Fibroblast of skin of back (primary cell): ENCODE measurements at regions not wholly inside any gene's neighbourhood (a gene's known extent, or its start where the extent isn't known, plus 50 kb on each side); places are given as distances from the start of the nearest gene placed in this dataset.
"Not testable (repeated sequence)": the region's sequence is repeated elsewhere in the genome, so short reads cannot be mapped to it uniquely, and the experiment has no call there.

Experiments used
- DNase-seq: peaks from one replicate; pipeline ENCODE4 v3.0.0-alpha.2; 2013

GRCh38 chr13:64753233-64754000, 2476.7 kb downstream of the PCDH9 start:
- peak; percentile 3 for DNase-seq

- no peak for DNase-seq
These were observed 2480.8 kb downstream of the PCDH9 start for GRCh38 chr13:64749301-64749700.

GRCh38 chr13:64746845-64747244, 2483.3 kb downstream of the PCDH9 start:
- no peak for DNase-seq

- DNase-seq, result no peak
These were observed 2489.6 kb downstream of the PCDH9 start for GRCh38 chr13:64740493-64740892.

GRCh38 chr13:64725492-64725891, 2504.6 kb downstream of the PCDH9 start:
- no peak for DNase-seq

GRCh38 chr13:64723724-64724123, 2506.4 kb downstream of the PCDH9 start:
- peak; percentile 90 for DNase-seq

GRCh38 chr13:64718116-64718515, 2512.0 kb downstream of the PCDH9 start:
- DNase-seq, result no peak

GRCh38 chr13:64716936-64717335, 2513.2 kb downstream of the PCDH9 start:
- no peak for DNase-seq

- DNase-seq, result no peak
These were observed 2521.1 kb downstream of the PCDH9 start for GRCh38 chr13:64709079-64709478.

- no peak for DNase-seq
These were observed 2526.0 kb downstream of the PCDH9 start for GRCh38 chr13:64704121-64704649.

- DNase-seq, result peak; percentile 20
These were observed 2532.9 kb downstream of the PCDH9 start for GRCh38 chr13:64697226-64697625.

GRCh38 chr13:64688893-64689677, 2541.1 kb downstream of the PCDH9 start:
- DNase-seq, result peak; percentile 67

GRCh38 chr13:64686536-64686935, 2543.6 kb downstream of the PCDH9 start:
- not testable (repeated sequence) for DNase-seq

- peak; percentile 47 for DNase-seq
These were observed 2545.3 kb downstream of the PCDH9 start for GRCh38 chr13:64684685-64685431.

- DNase-seq, result no peak
These were observed 2546.0 kb downstream of the PCDH9 start for GRCh38 chr13:64684108-64684507.

GRCh38 chr13:64680739-64681138, 2549.4 kb downstream of the PCDH9 start:
- no peak for DNase-seq

GRCh38 chr13:64675255-64675892, 2554.8 kb downstream of the PCDH9 start:
- DNase-seq, result peak; percentile 59

GRCh38 chr13:64674126-64674525, 2556.0 kb downstream of the PCDH9 start:
- no peak for DNase-seq

GRCh38 chr13:64672751-64673150, 2557.4 kb downstream of the PCDH9 start:
- no peak for DNase-seq

GRCh38 chr13:64662887-64663593, 2567.1 kb downstream of the PCDH9 start:
- DNase-seq, result no peak

- no peak for DNase-seq
These were observed 2581.8 kb downstream of the PCDH9 start for GRCh38 chr13:64648293-64648692.

GRCh38 chr13:64643066-64643465, 2587.1 kb downstream of the PCDH9 start:
- DNase-seq, result no peak
